ENCODE measurements at regions not wholly inside any gene's neighbourhood (a gene's known extent, or its start where the extent isn't known, plus 50 kb on each side); places are given as distances from the start of the nearest gene placed in this dataset.

DNA sequence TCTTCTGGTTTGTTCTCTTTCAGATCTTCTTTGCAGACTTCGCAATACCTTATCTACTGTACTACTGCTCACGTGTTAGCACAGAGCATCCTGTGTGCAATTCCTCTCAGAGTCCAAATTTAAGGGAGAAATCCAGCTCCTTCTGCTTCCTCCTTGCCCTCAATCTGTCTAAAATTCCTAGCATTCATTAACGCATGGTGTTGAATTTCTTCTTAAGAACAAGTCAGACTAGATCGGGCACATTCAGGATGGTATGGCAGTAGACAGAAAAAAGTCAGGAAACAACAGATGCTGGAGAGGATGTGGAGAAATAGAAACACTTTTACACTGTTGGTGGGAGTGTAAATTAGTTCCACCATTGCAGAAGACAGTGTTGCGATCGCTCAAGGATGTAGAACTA is 206.1 kb upstream of the CDH7 start:
- DNase-seq, result no peak

DNA sequence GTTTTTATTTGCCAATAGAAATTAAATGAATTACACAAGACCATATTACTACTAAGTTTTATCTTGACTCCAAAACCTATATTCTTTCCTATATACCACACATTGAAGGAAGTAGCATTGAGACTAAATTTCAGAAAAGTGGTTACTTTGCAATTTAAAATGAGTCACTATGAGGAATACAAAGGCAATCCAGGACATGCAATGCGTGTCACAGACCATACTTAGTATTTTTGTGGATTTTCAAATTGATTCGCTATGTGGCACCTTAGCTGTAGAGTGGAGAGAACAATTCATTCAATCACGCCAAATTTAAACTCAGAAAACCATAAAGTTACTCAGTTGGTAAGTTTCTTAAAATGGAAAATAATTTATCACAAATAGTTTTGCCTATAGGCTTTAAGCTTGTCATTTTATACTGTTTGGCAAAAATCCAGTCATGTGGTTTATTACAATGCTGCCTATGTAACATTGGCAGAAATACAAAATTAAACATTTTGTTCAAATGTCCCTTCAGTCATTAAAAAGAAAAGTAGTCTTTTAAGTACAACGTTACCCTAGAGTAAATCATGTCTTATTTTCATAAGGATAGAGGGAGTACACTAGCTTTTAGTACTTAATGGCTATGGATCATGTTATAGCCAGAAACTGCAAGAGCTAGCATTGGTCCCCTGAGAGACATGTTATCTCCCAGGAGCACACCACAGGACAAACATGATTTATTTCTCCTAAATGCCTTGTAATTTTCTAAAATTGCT is 222.8 kb upstream of the CDH7 start:
- peak; percentile 52 for DNase-seq

DNA sequence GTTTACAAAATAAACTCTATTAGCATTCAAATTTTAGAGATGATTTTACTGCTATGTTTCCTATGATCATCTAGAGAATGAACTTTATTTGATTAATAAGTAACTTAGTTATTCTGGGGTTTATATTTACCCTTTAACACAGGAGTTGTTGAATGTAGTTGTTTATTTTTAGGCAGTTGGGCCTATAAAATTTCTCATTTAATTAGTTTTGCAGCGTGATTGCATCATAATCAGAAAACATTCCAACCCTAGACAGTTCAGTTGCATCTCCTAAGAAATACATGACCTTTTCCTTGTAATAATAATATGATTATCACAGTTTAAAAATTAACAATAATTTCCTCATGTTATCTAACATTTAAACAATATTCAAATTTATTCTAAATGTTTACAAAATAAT is 224.7 kb upstream of the CDH7 start:
- DNase-seq, result no peak

DNA sequence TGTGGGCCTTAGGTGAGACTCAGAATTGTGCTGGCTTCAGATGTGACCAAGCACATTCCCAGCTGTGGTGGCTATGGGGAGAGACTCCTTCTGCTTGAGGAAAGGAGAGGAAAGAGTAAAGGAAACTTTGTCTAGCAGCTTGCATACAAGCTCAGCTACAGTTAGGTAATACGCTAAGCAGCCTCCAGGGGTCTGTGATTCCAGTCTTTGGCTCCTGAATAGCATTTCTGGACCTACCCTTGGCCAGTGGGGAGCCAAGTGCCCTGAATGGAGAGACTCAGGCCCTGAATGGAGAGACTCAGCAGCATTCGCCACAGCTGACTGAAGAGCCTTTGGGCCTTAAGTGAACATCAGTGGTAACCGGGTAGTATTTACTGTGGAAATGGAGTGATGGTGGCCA is 227.4 kb upstream of the CDH7 start:
- DNase-seq, result no peak

DNA sequence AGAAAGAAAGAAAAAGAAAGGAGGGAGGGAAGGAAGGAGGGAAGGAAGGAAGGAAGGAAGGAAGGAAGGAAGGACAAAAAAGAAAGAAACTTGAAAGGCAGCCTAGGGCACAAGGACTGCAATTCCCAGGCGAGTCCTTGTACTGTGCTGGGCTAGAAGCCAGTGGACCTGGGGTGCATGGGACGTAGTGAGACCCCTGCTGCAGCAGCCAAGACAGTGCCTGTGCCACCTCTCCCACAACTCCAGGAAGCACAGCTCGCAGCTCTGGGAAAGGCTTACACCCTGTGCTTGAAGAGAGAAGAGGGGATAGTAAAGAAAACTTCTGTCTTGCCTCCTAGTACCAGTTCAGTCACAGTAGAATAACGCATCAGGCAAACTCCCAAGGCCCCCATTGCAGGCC is 227.9 kb upstream of the CDH7 start:
- no peak for DNase-seq

DNA sequence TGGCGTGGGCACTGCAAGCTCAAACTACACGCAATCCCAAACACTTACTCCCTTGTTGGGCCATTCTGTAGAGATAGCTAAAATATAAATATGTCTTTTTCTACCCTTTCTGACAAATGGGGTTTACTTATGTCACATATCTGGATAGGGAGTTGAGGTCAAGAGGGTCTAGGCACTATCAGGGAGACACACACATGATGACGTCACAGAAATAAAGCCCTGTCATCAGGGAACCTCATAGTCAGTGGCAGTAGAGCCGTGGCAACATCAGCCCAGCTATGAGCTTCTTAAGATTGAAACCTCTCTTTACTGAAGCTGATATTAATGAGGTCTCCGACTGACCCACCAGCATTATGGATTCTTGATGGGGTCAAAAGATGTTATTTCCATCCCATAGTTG is 234.6 kb upstream of the CDH7 start:
- DNase-seq, result no peak

DNA sequence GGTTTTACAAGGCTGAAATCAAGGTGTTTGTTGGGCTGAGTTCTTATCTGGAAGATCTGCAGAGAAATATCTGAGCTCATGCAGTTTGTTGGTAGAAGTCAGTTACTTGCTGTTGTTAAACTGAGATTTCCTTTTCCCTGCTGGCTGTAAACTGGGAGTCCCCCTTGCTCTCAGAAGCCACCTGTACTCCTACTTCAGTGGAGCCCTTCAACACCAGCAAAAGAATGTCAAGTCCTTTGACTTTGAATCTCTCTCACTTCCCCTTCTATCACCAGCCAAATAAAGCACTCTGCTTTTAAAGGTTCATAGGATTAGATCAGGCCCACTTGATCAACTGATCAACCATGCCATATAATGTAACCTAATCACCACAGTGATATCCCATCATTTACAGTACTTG is 252.2 kb upstream of the CDH7 start:
- no peak for DNase-seq

DNA sequence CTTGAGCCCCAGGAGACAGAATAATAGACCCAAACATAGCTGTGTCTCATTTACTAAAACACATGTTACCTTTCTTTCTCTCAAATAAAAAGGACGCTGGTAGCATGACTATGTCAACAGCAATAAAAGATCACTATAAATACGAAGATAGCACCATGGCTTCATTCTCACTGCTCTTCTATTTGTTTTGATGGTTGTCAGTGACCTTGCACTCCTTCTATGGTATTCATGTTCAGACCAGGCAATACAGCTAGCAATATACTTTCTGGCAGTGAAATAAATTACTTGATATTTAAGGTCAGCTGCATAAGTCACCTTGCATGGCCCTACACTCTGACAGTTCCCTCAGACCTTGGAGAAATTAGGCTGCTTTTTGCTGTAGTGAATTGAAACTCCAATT is 263.2 kb upstream of the CDH7 start:
- no peak for DNase-seq

DNA sequence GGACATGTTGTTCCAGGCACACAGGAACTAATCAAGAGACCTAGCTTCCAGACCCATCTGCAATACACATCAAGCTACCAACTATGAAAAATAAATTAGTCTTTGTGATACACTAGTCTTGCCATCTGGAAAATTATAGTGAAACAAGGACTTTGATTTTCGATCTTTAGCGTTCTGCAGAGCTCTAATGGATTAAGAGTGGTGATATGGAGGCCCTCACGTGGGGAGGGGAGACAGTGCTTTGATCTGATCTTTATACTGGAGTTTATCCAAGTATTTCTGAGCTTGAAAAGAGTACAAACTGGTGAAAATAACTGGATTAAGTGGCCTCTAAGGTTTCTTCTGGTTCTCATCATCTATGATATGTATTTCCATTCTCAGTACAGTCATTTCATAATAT is 273.4 kb upstream of the CDH7 start:
- no peak for DNase-seq

DNA sequence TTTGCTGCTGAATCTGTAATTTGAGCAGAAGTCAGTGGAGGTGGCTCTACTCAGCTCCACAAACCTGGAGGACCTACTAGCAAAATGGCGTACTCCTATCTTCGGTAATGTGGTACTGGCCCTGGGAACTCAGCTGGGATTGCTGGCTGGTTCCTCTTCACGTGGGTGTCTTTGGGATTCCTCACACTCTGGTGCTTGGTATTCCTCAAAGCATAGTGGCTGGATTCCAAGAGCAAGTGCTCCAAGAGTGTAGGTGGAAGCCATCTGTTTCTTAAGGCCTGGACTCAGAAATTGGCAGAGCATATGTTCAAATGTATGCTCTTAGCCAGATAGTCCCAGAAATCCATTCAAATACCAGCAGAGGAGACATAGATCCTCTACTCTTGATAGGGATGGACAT is 281.9 kb upstream of the CDH7 start:
- no peak for DNase-seq

DNA sequence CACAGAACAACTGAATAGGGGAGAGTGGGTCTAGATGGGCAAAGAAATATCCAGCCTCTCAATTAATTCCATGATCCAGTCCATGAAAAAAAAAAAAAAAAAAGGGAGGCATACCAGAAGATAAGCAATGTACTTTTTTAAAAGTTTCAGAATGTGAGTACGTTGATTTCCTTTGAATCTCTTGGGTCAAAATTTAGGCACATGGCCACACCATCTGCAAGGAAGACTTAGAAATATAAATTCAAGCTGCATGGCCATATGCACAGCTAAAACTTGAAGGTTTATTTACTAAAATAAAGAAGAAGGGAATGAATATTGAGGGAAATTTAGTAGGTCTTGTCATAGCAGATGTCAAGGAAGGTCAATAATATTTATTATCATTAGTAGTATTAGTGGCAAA is 286.5 kb upstream of the CDH7 start:
- no peak for DNase-seq

DNA sequence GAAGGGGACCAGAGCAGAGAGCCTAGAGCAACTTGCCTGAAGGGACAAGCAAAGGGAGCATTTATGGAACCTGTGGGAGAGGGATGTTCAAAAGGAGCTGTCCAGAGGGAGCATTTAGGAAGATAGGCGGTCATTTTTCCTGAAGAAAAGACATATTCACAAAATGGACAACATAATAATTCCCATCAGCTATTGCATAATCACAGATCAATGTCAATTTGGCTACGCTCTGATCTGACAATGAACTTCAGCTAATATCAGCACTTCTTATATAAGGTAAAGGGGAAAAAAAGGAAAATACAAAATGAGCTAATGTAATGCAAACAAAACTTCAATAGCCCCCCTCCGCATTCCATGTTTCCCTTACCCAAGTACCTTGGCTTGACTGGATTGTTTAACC is 291.1 kb upstream of the CDH7 start:
- no peak for DNase-seq

DNA sequence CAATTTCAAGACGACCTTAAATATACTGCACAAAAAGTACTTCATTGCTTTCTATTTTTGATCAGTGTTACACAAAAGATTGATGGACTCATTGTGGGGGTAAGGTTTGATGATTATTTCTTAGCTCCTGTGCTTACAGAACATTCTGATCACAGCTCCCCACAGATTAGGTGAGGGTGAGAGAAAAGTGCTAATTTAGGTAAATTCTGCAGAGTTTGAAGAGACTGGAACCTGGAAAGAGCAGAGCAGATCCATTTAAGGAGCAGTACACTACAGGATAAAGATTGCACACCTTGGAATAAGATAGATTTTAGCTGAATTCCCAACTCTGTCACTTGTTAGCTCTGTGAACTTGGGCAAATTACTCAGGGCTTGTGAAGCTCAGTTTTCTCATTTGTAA is 291.9 kb upstream of the CDH7 start:
- no peak for DNase-seq

DNA sequence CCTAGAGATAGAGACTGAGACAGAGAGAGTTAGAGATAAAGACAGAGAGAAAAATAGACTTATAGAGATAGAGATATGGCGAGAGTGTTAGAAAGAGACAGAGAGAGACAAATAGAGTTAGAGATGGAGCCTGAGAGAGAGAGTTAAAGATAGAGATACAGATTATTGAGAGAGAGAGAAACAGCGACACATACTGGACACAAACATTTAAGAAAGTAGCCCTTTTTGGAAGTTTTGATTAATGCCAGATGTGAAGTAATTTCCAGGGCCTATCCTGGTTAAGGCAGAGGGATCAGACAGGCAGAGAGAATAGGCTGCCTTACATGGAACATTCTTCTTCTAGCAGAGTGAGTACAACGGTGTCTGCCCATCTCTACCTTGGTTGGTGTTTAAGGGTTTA is 311.6 kb upstream of the CDH7 start:
- DNase-seq, result no peak

DNA sequence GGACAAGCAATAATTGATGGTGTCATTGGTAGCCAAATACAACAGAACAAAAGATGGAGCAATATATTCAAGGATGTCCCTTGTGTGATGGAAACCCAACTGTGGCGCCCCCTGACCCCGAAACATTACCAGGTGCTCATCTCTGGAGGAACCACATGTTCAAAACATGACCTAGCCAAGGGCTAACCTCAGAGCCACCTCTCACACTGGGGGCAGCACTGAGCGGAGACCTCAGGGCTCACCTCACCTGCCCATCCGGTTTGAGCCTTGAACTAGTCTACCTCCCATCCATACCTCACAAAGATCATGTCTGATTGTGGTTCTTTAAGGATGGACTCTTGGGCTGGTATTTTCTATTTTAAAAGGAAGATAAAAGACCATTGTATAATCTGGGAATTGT is 314.4 kb upstream of the CDH7 start:
- DNase-seq, result no peak

DNA sequence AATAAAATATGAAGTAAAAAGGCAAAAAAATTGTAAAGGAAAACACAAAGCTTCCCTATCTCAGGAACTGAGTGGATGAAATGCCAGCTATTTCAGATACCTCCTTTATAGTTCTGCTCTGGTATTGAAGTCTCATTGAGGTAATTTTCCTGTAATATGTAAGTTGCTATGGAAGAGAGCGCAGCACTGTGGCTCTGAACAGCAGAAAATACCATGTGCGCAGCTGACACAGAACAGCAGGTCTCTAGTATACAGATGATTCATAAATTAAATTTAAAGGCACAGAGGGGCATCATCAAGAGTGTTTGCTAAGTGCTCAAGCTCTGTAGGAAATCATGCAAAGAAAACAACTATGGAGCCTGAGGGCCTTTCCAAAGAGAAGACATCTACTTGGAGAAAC is 315.3 kb upstream of the CDH7 start:
- no peak for DNase-seq

DNA sequence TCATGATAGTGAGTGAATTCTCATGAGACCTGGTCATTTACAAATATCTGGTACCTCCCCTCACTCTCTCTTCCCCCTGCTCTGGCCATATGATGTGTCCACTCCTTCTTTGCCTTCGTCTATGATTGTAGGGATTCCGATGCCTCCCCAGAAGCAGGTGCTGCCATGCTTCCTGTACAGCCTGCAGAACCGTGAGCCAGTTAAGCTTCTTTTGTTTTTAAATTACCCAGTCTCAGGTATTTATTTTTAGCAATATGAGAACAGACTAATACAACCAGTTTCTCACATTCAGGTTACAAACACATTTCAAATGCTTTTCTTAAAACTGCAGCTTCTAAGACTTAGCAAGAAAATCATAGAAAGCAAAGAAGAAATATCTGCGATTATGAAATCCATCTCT is 321.2 kb upstream of the CDH7 start:
- no peak for DNase-seq

DNA sequence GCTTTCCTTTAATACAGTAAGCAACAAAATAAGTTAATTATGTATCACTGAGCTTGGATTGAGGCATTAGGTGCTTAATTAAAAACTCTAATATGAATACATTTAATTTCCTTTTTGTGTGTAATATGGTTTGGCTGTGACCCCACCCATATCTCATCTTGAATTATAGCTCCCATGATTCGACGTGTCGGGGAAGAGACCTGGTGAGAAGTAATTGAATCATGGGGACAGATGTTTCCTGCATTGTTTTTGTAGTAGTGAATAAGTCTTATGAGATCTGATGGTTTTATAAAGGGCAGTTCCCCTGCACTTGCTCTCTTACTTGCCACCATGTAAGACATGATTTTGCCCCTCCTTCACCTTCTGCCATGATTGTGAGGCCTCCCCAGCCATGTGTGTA is 325.4 kb upstream of the CDH7 start:
- DNase-seq, result no peak

DNA sequence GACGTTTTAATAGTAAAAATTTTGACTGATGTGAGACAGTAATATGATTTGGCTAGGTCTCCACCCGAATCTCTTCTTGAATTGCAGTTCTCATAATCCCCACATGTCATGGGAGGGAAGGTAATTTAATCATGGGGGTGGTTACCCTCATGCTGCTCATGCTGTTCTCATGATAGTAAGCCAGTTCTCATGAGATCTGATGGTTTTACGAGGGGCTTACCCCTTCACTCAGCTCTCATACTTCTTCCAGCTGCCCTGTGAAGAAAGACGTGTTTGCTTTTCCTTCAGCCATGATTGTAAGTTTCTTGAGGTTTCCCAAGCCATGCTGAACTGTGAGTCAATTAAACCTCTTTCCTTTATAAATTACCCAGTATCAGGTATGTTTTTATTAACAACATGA is 327.0 kb upstream of the CDH7 start:
- DNase-seq, result no peak

DNA sequence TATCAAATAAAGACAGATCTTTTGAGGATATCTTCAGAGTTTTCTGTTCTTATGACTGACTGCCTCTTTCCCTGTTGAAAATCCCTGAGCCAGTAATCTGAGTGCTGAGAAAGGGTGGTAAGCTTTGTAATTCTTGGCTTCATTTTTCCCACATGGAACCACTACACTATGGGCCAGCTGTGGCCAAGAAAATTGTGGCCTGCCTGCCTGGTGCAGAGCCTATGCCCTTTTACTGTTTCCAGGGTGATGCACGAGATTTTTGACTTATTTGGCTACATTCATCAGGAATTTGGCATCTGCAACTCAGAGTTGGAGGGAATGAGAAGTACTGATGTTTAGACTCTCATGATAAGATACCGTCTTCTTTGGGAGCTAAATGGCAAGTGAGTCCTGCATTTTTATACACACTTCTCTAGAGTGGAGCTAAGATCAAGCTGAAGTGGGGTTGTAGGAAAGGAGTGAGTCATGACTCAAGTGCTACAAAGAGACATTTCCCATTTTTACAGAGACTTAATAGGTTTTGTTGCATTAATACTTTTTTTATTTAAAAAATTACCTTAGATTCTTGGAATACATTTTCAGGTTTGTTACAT is 328.2 kb upstream of the CDH7 start:
- no peak for DNase-seq

DNA sequence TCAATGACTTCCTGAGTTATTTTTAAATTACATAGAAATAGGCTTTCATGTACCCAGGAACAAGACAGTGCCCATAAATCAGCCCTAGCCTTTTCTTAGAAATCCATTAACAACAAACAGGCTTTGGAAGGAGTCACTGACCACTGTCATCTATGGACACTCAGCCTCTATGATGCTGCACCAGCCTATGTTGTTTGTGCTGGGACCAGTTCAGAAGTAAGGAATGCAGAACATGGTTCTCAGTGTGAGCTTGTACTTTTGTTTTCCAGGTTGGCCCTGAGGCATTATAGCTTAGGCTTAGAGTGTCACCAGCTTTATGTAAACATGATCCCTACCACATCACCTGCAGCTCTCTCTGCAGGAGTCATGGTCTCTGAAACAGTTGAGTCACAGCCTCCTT is 335.7 kb upstream of the CDH7 start:
- DNase-seq, result no peak

DNA sequence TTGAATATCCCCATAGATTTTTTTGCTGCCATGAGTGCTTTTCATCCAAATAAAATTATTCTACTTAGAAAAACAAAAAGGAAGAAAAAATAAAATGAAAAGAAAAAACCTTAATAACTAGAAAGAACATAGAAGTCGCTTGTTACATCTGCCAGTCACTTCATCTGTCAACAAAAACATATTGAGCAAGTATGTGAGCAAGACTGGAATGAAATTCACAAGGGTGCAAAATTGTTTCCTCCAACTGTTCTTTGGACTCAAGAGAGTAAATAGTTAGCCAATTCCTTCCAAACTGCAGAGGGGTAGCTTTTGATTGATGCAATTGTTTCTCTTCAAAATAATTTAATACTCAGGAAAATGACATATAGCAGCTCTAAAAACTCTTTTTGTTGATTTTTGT is 336.3 kb upstream of the CDH7 start:
- no peak for DNase-seq

DNA sequence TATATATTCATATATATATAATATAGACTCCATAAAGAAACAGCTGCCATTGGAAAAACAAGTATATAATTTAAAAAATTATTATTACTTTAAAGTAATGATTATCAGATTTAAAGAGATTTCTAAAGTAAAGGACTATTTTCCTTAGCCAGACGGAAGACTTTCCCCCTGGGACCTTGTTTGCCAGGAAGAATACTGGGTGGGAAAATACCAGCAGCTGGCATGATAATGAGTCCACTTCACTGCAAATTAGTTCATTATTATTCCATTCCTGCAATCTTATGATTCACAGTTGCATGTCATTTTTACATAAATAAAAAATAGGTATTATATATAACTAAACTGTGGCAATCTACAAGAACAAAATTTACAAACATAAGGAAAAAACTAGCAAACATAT is 339.8 kb upstream of the CDH7 start:
- no peak for DNase-seq

DNA sequence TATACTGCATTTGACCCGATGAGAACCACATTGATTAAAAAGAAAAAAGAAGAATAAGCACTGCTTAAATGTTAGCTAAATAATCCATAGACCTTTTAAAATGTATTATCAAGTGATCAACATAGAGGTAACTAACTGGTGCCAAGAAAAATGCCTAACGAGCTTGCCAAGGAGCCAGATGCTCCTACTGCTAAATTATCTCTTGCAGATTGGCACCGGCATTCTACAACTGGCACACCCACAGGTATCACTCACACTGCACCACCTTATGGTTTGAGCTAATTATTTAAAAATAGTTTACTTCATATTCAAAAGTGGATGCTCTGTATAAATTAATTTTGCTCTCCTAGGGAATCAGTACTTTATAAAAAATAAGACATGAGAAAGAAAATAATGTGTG is 341.6 kb upstream of the CDH7 start:
- no peak for DNase-seq

DNA sequence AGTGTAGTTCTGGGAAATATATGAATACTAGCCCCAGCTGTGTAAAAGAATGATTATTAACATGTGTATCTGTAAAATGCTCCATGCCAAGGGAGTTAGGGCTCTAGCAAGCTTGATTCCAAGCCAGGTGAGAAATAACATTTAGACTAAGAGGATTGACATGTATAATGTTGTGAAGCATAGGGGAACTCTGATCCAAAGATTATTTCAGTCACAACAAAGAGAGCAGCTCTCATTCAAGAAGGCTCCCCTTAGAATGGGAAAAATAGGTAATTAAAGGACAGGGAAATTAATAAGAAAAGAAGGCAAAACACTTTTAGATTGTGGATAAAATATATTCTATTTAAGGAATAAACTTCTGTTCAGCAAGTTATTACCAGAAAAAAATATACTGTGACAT is 347.3 kb upstream of the CDH7 start:
- DNase-seq, result no peak
